Inferior parietal cortex (tissue), 1 donor: ENCODE measurements at regions not wholly inside any gene's neighbourhood (a gene's known extent, or its start where the extent isn't known, plus 50 kb on each side); places are given as distances from the start of the nearest gene placed in this dataset.

Experiments used
- DNase-seq: peaks from one replicate; pipeline ENCODE4 v3.0.0-alpha.2; 2016; ENCODE audit errors: extremely low spot score

GRCh38 chr3:55413236-55413635 is 73.9 kb downstream of the WNT5A start:
- DNase-seq = no peak

GRCh38 chr3:55412545-55412944 is 74.6 kb downstream of the WNT5A start:
- DNase-seq = no peak

GRCh38 chr3:55409806-55410205 is 77.3 kb downstream of the WNT5A start:
- DNase-seq = no peak

GRCh38 chr3:55408193-55408826 is 78.8 kb downstream of the WNT5A start:
- DNase-seq = no peak

GRCh38 chr3:55407426-55407820 is 79.7 kb downstream of the WNT5A start:
- DNase-seq = no peak

- no peak for DNase-seq
These were observed 80.2 kb downstream of the WNT5A start for GRCh38 chr3:55406696-55407425.

- no peak for DNase-seq
These were observed 81.7 kb downstream of the WNT5A start for GRCh38 chr3:55405436-55405835.

- DNase-seq = no peak
These were observed 84.1 kb downstream of the WNT5A start for GRCh38 chr3:55402886-55403609.

GRCh38 chr3:55380561-55380960 is 106.5 kb downstream of the WNT5A start:
- no peak for DNase-seq

GRCh38 chr3:55376753-55377347 is 110.3 kb downstream of the WNT5A start:
- no peak for DNase-seq

- DNase-seq = no peak
These were observed 113.7 kb downstream of the WNT5A start for GRCh38 chr3:55373423-55373822.

- no peak for DNase-seq
These were observed 116.8 kb downstream of the WNT5A start for GRCh38 chr3:55370272-55370671.

GRCh38 chr3:55369141-55369847 is 117.8 kb downstream of the WNT5A start:
- no peak for DNase-seq

- DNase-seq = no peak
These were observed 118.7 kb downstream of the WNT5A start for GRCh38 chr3:55368366-55368765.

GRCh38 chr3:55367384-55367783 is 119.7 kb downstream of the WNT5A start:
- DNase-seq = no peak

GRCh38 chr3:55364421-55364820 is 122.7 kb downstream of the WNT5A start:
- no peak for DNase-seq

- no peak for DNase-seq
These were observed 124.7 kb downstream of the WNT5A start for GRCh38 chr3:55362210-55362960.

- DNase-seq = no peak
These were observed 129.3 kb downstream of the WNT5A start for GRCh38 chr3:55357796-55358195.

- DNase-seq = no peak
These were observed 134.4 kb downstream of the WNT5A start for GRCh38 chr3:55352668-55353067.

- DNase-seq = no peak
These were observed 137.3 kb downstream of the WNT5A start for GRCh38 chr3:55349851-55350250.
